ENCODE measurements at regions not wholly inside any gene's neighbourhood (a gene's known extent, or its start where the extent isn't known, plus 50 kb on each side); places are given as distances from the start of the nearest gene placed in this dataset.

GRCh38 chr6:14721103-14721758 lies 524.6 kb upstream of the JARID2 start (continued):
- TF ChIP-seq JUN (CRISPR knock-in tag; IDR thresholded peaks at IDR 0.05) (no peak), NFYB (CRISPR knock-in tag; conservative IDR thresholded peaks at IDR 0.05; ENCODE audit: low read depth) (no peak), NFE2L1 (CRISPR knock-in tag; IDR thresholded peaks at IDR 0.05) (no peak), SOX15 (CRISPR knock-in tag; IDR thresholded peaks at IDR 0.05) (no peak)

GRCh38 chr6:14722001-14722562 lies 523.8 kb upstream of the JARID2 start:
- Mint-ChIP-seq H3K27me3 (ENCODE audit: low read depth) (peaks cover 2% of the 10 kb centered on the region; the same call in 1 of the 2 replicates), H3K36me3 (no peaks in the 10 kb centered on the region), H3K9me3 (peaks cover 16% of the 10 kb centered on the region), H3K4me1 (peaks cover 10% of the 10 kb centered on the region), H3K4me3 (no peak overlapping the region), H3K27ac (no peak overlapping the region)
- POLR2A ChIA-PET = no interaction called here
- ATAC-seq = no peak
- CTCF ChIA-PET = interaction anchor here (1.0 kb wide), 1 partner anchor 11 kb away, joined by 3 read pairs; no protein-coding TSS in a partner anchor
- DNase-seq (ENCODE audit: low spot score) = no peak
- TF ChIP-seq HMGXB4 (CRISPR knock-in tag; IDR thresholded peaks at IDR 0.05) (no peak), RELA (CRISPR knock-in tag; IDR thresholded peaks at IDR 0.05; ENCODE audit: borderline replicate concordance) (no peak), FOXP4 (CRISPR knock-in tag; IDR thresholded peaks at IDR 0.05) (no peak), NFATC4 (CRISPR knock-in tag; IDR thresholded peaks at IDR 0.05) (no peak), ZNF423 (CRISPR knock-in tag; IDR thresholded peaks at IDR 0.05) (no peak), ZNF138 (CRISPR knock-in tag; conservative IDR thresholded peaks at IDR 0.05) (no peak), MXD4 (CRISPR knock-in tag; IDR thresholded peaks at IDR 0.05; ENCODE audit: borderline replicate concordance) (no peak), ZBTB21 (CRISPR knock-in tag; IDR thresholded peaks at IDR 0.05; ENCODE audit: borderline replicate concordance) (no peak), JUN (CRISPR knock-in tag; IDR thresholded peaks at IDR 0.05) (no peak), GRHL2 (CRISPR knock-in tag; IDR thresholded peaks at IDR 0.05; ENCODE audit: insufficient replicate concordance, severe bottlenecking) (no peak), ARID4B (CRISPR knock-in tag; IDR thresholded peaks at IDR 0.05; ENCODE audit: borderline replicate concordance) (no peak), GTF2I (CRISPR knock-in tag; conservative IDR thresholded peaks at IDR 0.05) (no peak), CDX4 (CRISPR knock-in tag; IDR thresholded peaks at IDR 0.05; ENCODE audit: borderline replicate concordance) (no peak), RORB (CRISPR knock-in tag; IDR thresholded peaks at IDR 0.05) (no peak), EMX1 (CRISPR knock-in tag; IDR thresholded peaks at IDR 0.05) (no peak)
- TF ChIP-seq, protein P1, sequence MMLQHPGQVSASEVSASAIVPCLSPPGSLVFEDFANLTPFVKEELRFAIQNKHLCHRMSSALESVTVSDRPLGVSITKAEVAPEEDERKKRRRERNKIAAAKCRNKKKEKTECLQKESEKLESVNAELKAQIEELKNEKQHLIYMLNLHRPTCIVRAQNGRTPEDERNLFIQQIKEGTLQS (CRISPR knock-in tag; conservative IDR thresholded peaks at IDR 0.05) = no peak
- TF ChIP-seq, protein P2, sequence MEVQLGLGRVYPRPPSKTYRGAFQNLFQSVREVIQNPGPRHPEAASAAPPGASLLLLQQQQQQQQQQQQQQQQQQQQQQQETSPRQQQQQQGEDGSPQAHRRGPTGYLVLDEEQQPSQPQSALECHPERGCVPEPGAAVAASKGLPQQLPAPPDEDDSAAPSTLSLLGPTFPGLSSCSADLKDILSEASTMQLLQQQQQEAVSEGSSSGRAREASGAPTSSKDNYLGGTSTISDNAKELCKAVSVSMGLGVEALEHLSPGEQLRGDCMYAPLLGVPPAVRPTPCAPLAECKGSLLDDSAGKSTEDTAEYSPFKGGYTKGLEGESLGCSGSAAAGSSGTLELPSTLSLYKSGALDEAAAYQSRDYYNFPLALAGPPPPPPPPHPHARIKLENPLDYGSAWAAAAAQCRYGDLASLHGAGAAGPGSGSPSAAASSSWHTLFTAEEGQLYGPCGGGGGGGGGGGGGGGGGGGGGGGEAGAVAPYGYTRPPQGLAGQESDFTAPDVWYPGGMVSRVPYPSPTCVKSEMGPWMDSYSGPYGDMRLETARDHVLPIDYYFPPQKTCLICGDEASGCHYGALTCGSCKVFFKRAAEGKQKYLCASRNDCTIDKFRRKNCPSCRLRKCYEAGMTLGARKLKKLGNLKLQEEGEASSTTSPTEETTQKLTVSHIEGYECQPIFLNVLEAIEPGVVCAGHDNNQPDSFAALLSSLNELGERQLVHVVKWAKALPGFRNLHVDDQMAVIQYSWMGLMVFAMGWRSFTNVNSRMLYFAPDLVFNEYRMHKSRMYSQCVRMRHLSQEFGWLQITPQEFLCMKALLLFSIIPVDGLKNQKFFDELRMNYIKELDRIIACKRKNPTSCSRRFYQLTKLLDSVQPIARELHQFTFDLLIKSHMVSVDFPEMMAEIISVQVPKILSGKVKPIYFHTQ (CRISPR knock-in tag; IDR thresholded peaks at IDR 0.05) = no peak
- TF ChIP-seq, protein P3, sequence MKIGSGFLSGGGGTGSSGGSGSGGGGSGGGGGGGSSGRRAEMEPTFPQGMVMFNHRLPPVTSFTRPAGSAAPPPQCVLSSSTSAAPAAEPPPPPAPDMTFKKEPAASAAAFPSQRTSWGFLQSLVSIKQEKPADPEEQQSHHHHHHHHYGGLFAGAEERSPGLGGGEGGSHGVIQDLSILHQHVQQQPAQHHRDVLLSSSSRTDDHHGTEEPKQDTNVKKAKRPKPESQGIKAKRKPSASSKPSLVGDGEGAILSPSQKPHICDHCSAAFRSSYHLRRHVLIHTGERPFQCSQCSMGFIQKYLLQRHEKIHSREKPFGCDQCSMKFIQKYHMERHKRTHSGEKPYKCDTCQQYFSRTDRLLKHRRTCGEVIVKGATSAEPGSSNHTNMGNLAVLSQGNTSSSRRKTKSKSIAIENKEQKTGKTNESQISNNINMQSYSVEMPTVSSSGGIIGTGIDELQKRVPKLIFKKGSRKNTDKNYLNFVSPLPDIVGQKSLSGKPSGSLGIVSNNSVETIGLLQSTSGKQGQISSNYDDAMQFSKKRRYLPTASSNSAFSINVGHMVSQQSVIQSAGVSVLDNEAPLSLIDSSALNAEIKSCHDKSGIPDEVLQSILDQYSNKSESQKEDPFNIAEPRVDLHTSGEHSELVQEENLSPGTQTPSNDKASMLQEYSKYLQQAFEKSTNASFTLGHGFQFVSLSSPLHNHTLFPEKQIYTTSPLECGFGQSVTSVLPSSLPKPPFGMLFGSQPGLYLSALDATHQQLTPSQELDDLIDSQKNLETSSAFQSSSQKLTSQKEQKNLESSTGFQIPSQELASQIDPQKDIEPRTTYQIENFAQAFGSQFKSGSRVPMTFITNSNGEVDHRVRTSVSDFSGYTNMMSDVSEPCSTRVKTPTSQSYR (CRISPR knock-in tag; IDR thresholded peaks at IDR 0.05) = no peak
